GM12872 (cell line): ENCODE measurements at regions not wholly inside any gene's neighbourhood (a gene's known extent, or its start where the extent isn't known, plus 50 kb on each side); places are given as distances from the start of the nearest gene placed in this dataset.

Experiments used
- TF ChIP-seq, protein P1 (sequence below): IDR thresholded peaks from 3 replicates; pipeline ENCODE4 v1.5.1; 2011; ENCODE audit warnings: low read depth, mild to moderate bottlenecking, low read length, moderate library complexity; ENCODE audit not compliant: insufficient read depth

DNA sequence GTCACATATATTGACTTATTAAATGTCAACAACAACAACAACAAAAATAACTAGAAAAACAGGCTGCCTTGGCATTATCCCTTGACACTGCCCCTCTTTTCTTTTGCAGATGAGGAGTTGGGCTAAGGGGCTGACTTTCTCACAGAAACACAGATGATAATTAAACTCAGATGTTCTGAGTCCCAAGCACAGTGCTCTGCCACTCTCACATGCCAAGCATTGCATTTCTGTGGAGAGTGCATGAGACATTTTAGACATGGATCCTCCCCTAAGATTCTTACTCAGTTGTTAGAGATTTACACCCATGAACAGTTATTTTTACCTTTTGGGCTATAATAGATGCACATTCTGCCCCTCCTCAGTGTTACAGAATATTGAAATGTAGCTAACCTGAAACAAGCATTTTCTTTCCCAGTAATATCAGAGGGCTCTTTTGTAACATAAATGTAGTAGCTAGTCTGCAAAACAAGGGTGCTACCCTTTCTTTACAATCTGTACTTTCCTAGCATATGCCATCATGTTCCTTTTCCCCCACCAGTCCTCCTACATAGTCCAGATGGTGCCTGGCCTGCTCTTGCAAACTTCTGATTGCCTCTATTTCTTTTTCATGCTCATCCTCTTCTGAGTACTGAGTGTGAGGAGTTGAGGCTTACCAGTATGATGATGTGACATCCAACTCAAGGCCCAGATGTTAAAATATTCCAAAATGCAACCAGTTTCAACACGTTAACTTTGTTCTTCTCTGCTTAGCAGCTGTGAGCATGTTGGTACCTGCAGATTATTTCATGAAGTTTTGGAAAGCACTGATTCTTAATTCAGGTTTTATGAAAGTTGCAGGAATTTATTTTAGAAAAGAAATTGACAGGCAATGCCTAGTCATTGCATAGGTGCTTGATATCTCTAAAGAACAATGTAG lies 125.0 kb upstream of the ATP2B1 start:
- TF ChIP-seq, protein P1, sequence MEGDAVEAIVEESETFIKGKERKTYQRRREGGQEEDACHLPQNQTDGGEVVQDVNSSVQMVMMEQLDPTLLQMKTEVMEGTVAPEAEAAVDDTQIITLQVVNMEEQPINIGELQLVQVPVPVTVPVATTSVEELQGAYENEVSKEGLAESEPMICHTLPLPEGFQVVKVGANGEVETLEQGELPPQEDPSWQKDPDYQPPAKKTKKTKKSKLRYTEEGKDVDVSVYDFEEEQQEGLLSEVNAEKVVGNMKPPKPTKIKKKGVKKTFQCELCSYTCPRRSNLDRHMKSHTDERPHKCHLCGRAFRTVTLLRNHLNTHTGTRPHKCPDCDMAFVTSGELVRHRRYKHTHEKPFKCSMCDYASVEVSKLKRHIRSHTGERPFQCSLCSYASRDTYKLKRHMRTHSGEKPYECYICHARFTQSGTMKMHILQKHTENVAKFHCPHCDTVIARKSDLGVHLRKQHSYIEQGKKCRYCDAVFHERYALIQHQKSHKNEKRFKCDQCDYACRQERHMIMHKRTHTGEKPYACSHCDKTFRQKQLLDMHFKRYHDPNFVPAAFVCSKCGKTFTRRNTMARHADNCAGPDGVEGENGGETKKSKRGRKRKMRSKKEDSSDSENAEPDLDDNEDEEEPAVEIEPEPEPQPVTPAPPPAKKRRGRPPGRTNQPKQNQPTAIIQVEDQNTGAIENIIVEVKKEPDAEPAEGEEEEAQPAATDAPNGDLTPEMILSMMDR: no peak

DNA sequence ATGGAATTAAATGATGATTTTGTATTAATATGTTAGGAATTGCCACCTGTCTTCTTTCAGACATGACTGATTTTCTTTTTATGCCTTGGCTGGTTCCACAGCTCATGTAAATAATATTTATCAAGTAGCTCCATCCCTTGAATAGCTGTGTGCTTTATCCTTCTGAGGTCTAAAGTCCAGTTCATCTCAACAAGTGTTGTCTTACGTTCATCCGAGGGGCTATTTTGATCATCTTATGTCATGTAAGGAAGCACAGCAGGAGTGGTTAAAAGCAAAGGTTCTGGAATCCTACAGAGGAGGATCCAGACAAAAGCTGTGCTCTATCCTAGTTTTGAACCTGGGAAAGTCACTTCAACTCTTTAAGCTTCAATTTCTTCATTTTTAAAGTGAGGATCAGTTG lies 123.7 kb upstream of the ATP2B1 start:
- TF ChIP-seq, protein P1: no peak

DNA sequence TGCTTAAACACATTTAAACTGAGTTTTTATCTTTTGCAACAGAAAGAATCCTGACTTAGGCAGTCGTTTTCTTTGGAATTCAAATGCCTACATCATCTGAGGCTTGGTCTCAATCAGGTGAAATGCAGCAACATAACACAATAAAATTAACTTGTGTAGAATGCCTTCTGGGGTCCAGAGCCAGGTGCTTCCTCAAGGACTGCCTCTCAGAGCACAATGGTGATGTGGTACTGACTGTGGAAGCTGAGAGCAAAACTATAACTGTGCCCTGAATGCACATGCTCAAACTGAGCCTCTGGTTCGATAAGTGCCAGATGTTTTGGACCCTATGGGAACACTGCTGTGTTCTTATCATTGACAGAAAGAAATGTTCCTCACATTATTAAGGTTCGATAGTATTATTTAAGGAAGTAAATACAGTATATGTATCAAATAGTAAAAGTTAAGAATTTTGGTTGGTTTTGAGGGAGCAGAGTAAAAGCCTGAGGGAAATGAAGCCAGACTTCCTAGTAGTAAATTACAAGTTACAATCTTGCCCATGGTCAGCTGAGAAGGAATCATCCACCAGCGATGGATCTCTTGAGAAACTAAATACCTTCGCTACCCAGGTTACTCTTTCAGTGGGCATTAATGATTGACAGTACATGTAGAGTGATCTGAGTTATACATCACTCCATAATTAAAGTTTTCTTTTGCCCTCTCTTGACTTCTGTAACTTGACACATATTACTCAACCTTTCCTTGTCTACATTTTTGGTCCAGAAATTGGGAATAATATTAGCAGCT lies 122.9 kb upstream of the ATP2B1 start:
- TF ChIP-seq, protein P1: no peak

DNA sequence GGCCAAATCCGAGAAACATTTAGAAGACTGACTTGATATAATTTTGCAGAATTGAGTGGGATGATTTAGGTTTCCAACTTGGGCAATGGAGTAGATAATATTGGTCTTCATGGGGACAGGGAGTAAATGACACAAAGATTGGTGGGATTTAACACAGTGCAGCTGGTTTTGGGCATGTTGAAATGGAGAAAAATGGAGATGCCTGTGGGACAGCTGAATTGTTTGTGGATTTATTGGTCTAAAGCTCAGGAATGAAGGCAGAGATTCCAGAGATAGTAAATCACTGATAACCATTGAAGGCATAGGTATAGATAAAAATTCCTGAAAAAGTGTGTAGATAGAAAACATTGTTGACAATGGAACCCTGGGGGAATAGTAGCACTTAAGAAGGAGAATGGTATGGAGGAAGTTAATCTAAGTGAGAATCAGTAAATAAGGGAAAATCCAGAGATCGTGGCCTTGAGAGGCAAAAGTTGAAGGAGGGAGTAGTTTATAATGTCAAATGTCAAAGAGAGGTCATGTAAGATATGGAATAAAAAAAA lies 120.9 kb upstream of the ATP2B1 start:
- TF ChIP-seq, protein P1: no peak

DNA sequence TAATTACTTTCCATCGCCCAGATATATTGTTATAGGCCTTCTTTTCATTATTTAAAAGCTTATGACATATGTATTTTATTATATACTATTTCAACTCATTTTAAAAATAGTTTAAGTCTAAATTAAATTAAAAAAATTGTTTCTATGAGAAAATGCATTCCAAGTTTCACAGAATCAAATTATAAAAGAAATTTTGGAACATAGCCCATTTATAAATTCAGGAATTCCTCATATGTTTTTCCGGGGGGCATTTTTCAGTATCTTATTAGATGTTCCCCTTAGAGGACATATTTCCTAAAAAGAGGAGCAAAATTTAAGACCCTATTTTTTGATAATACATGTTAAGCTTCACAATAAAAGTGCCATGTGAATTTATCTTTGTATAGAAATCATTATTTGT lies 119.9 kb upstream of the ATP2B1 start:
- TF ChIP-seq, protein P1: no peak

DNA sequence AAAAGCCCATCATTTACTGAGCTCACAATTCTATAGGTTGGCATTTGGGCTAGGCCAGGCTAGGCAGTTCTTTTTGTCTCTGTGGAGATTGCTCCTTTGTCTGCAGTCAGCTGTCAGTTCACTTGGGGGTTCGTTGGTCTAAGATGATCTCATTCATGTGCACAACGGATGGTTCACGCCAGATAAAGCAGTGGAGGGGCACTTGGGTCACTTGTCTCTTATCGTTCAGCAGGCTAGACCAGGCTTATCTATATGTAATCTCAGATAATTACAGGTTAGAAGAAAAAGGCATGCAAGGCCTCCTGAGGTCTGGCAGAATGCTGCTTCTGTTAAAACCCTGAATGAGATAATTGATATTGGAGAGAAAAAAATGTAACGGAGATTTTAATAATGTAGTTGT lies 119.0 kb upstream of the ATP2B1 start:
- TF ChIP-seq, protein P1: no peak

DNA sequence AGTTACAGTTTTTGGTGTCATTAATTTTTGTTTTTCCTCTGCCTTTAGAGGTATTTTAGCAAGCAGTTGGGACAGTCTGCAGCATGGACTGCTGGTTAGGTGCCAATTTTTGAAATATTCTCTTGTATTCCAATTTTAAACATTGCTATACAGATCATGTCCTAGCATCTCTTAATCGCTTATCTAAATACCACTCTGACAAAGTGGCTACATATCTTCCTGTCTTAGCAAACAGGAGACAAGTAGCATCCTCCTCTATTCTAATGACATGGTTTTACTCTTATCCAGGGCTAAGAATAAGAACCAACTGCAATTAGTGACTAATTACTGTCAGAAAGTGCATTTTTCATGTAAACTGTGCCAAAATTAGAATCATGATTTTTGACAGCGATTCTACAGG lies 117.8 kb upstream of the ATP2B1 start:
- TF ChIP-seq, protein P1: no peak
